SKM-1 (cell line): ENCODE measurements at regions not wholly inside any gene's neighbourhood (a gene's known extent, or its start where the extent isn't known, plus 50 kb on each side); places are given as distances from the start of the nearest gene placed in this dataset.

Source experiments
- DNase-seq: peaks from one replicate; lab custom pipeline; 2025; ENCODE audit not compliant: unreplicated experiment; lab: John Stamatoyannopoulos, UW

- DNase-seq, result peak; percentile 33
Observed at GRCh38 chr17:14833201-14833785, 431.8 kb downstream of the PMP22 start.

- no peak for DNase-seq
Observed at GRCh38 chr17:14831491-14831890, 433.6 kb downstream of the PMP22 start.

- no peak for DNase-seq
Observed at GRCh38 chr17:14827396-14827919, 437.7 kb downstream of the PMP22 start.

- DNase-seq, result no peak
Observed at GRCh38 chr17:14826358-14826757, 438.8 kb downstream of the PMP22 start.

GRCh38 chr17:14818469-14818868, 446.7 kb downstream of the PMP22 start:
- DNase-seq, result no peak

GRCh38 chr17:14815079-14815478, 450.0 kb downstream of the PMP22 start:
- DNase-seq, result no peak

GRCh38 chr17:14813649-14814370, 451.3 kb downstream of the PMP22 start:
- DNase-seq, result peak; percentile 28

- DNase-seq, result no peak
Observed at GRCh38 chr17:14808425-14808824, 456.7 kb downstream of the PMP22 start.

GRCh38 chr17:14805348-14805747, 459.8 kb downstream of the PMP22 start:
- no peak for DNase-seq

GRCh38 chr17:14803826-14804225, 461.3 kb downstream of the PMP22 start:
- DNase-seq, result no peak

- no peak for DNase-seq
Observed at GRCh38 chr17:14797801-14798200, 467.3 kb downstream of the PMP22 start.

- no peak for DNase-seq
Observed at GRCh38 chr17:14797021-14797420, 468.1 kb downstream of the PMP22 start.

GRCh38 chr17:14794961-14795360, 470.2 kb downstream of the PMP22 start:
- DNase-seq, result peak; percentile 13

GRCh38 chr17:14793237-14793636, 471.9 kb downstream of the PMP22 start:
- DNase-seq, result no peak

- DNase-seq, result no peak
Observed at GRCh38 chr17:14792746-14793145, 472.4 kb downstream of the PMP22 start.

GRCh38 chr17:14791221-14791620, 473.9 kb downstream of the PMP22 start:
- no peak for DNase-seq

GRCh38 chr17:14790521-14790920, 474.6 kb downstream of the PMP22 start:
- DNase-seq, result no peak

- no peak for DNase-seq
Observed at GRCh38 chr17:14784997-14785696, 480.0 kb downstream of the PMP22 start.

- no peak for DNase-seq
Observed at GRCh38 chr17:14781123-14781522, 480.2 kb downstream of the HS3ST3B1 start.

- DNase-seq, result no peak
Observed at GRCh38 chr17:14780097-14780651, 479.3 kb downstream of the HS3ST3B1 start.

GRCh38 chr17:14779241-14779640, 478.4 kb downstream of the HS3ST3B1 start:
- no peak for DNase-seq

- no peak for DNase-seq
Observed at GRCh38 chr17:14777291-14777690, 476.4 kb downstream of the HS3ST3B1 start.
